ENCODE measurements at regions not wholly inside any gene's neighbourhood (a gene's known extent, or its start where the extent isn't known, plus 50 kb on each side); places are given as distances from the start of the nearest gene placed in this dataset.

DNA sequence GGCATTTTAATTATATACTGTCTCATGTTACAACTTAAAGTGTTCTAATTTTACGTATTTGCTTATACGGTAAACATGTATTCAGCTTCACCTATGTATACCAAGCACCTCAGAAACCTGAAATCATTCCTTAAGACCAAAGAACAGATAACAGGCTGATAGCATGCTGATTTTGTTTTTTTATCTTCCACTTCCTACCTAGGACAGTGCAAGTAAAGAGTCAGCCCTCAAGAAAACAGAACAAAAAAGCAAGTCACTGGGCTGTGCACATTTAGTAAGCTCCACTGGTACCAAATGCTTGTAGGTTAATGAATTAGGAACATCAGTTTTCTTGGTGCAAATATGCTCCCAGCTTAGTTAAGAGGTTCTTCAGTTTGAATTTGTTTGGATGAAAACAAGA, 611.3 kb downstream of the VRK1 start:
- Histone ChIP-seq H3K27me3 (ENCODE audit: low read depth, low read length) (peaks cover 21% of the 10 kb centered on the region), H3K27ac (ENCODE audit: low read length) (no peak overlapping the region), H3K9me3 (ENCODE audit: control insufficient read depth in 1 of 2, low read length in 2 of 2) (no peaks in the 10 kb centered on the region), H3K4me1 (ENCODE audit: control insufficient read depth in 1 of 2, insufficient read depth in 2 of 2, low read length in 2 of 2) (peaks cover 0 to 8% of the 10 kb centered on the region in 2 donors), H3K36me3 (ENCODE audit: control insufficient read depth in 1 of 2, insufficient read depth in 2 of 2, low read length in 2 of 2) (no peaks in the 10 kb centered on the region), H3K4me3 (ENCODE audit: low read depth in 1 of 2, low read length in 2 of 2) (no peak overlapping the region)

DNA sequence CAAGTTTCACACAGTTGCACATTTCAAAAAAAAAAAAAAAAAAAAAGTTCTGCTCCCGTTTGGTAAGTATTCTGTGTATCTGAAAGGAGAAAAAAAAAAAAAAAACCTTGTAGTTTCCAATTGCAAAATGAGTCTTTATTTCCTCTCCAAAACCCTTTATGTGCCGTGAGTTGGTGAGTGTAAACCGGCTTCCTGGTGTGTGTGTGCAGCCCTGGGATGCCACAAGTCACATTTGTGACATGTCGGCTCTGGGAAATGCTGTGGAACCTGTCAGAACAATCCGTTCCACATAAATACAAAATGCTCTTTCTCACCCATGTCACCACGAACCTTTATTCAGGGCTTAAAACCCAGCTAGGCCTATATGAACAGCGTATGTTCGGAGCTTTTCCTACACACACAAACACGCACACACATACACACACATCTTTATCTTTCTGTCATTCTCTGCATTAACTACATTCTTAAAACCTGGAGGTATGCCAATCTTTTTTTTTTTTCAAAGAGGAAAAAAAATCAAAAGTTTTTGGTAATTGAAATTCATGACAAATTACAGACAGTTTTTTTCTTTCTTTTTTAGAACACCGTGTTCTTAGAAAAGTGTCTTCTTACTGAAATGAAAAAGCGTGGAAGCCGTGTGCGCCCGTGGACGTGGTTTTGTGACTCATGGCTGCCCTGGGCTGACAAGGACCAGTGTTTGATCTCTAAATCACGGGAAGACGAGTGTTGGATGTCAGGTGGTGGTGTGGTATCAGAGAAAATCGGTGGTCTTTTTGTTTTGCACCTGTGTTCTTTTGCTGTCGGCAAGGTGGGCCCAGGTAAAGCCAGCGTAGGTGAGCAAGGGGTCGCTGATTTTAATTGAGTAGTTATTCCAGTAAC, 612.0 kb downstream of the VRK1 start:
- no peak overlapping the region for H3K4me3 ChIP-seq (ENCODE audit: low read depth in 1 of 2, low read length in 2 of 2)
- H3K4me1 ChIP-seq (ENCODE audit: control insufficient read depth in 1 of 2, insufficient read depth in 2 of 2, low read length in 2 of 2) = peaks cover 0 to 11% of the 10 kb centered on the region in 2 donors
- H3K9me3 ChIP-seq (ENCODE audit: control insufficient read depth in 1 of 2, low read length in 2 of 2) = no peaks in the 10 kb centered on the region
- H3K27me3 ChIP-seq (ENCODE audit: low read depth, low read length) = peaks cover 27% of the 10 kb centered on the region
- no peak overlapping the region for H3K27ac ChIP-seq (ENCODE audit: low read length)
- H3K36me3 ChIP-seq (ENCODE audit: control insufficient read depth in 1 of 2, insufficient read depth in 2 of 2, low read length in 2 of 2) = no peaks in the 10 kb centered on the region

DNA sequence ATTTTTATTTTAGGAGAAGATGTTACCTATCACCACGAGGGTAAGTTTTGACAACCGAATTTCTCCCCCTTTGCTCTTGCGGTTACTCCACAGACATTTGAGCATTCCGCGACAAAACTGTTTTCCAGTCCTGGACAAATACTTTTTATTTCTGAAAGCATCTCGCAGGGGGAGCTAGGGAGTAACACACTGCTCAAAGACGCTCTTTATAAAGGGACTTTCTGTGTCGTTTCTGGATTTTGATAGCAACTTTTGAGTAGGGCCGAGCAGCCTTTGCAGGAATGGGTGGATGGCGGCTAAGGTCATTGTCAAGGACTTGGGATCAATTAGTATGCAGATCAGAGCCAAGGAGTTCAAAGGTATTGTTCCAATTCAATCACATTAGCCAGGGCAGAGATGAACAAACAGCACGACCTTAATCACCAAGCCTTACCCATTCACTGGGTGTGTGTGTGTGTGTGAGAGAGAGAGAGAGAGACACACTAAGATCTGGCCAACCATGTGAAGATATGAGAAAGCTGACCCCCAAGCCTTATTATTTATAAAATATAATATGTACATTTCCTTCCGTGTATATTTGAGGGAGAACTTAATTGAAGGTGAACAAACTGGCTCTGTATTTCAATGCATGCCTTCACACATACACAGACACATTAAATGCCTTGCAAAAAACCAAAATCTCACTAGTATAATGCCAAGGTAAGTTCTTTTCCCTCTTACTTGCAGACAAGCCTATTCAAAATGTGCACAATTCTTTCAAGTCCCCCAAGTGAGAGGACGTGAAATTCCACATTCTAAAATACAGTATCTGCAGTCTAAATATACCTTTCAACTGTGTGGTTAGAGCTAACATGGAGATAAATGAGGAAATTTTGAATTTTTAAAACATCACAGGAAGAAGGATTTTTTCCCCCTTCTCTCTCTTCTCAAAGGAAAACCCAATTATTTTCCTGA, 613.8 kb downstream of the VRK1 start:
- H3K9me3 ChIP-seq (ENCODE audit: control insufficient read depth in 1 of 2, low read length in 2 of 2) = no peaks in the 10 kb centered on the region
- H3K4me1 ChIP-seq (ENCODE audit: control insufficient read depth in 1 of 2, insufficient read depth in 2 of 2, low read length in 2 of 2) = peaks cover 0 to 11% of the 10 kb centered on the region in 2 donors
- no peak overlapping the region for H3K27ac ChIP-seq (ENCODE audit: low read length)
- no peaks in the 10 kb centered on the region for H3K36me3 ChIP-seq (ENCODE audit: control insufficient read depth in 1 of 2, insufficient read depth in 2 of 2, low read length in 2 of 2)
- H3K4me3 ChIP-seq (ENCODE audit: low read depth in 1 of 2, low read length in 2 of 2) = no peak overlapping the region
- peaks cover 35% of the 10 kb centered on the region for H3K27me3 ChIP-seq (ENCODE audit: low read depth, low read length)

DNA sequence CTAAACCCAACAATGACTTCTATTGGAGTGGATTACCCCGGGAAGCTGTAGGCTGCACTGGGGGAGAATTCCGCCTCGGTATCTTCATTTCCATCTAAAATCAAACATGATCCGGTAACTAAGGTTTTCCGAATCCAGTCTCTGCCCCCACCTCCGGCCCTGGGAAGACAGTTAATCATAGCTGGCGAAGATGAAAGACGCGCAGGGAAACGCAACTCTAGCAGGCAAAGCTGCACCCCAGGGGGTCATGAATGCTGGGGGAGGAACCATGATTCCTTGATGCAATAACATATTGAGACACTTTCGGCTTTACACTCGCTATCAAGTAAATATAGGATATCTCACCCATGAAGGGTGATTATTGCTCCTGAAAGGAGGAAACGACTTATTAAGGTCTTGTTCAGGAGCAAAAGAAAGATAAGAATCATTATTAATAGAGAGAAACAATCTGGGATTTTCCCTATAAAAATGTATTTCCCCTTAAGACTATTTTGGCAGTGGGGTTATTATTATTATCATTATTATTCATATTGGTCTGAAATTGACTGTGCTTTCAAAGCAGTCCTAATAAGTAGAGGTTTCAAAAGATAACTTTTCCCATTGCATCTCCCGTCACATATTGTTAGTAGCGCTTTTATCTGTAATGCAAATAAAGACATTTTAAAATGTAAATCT, 614.9 kb downstream of the VRK1 start:
- H3K9me3 ChIP-seq (ENCODE audit: control insufficient read depth in 1 of 2, low read length in 2 of 2) = no peaks in the 10 kb centered on the region
- no peak overlapping the region for H3K27ac ChIP-seq (ENCODE audit: low read length)
- H3K27me3 ChIP-seq (ENCODE audit: low read depth, low read length) = peaks cover 35% of the 10 kb centered on the region
- peaks cover 0 to 11% of the 10 kb centered on the region in 2 donors for H3K4me1 ChIP-seq (ENCODE audit: control insufficient read depth in 1 of 2, insufficient read depth in 2 of 2, low read length in 2 of 2)
- no peaks in the 10 kb centered on the region for H3K36me3 ChIP-seq (ENCODE audit: control insufficient read depth in 1 of 2, insufficient read depth in 2 of 2, low read length in 2 of 2)
- no peak overlapping the region for H3K4me3 ChIP-seq (ENCODE audit: low read depth in 1 of 2, low read length in 2 of 2)

DNA sequence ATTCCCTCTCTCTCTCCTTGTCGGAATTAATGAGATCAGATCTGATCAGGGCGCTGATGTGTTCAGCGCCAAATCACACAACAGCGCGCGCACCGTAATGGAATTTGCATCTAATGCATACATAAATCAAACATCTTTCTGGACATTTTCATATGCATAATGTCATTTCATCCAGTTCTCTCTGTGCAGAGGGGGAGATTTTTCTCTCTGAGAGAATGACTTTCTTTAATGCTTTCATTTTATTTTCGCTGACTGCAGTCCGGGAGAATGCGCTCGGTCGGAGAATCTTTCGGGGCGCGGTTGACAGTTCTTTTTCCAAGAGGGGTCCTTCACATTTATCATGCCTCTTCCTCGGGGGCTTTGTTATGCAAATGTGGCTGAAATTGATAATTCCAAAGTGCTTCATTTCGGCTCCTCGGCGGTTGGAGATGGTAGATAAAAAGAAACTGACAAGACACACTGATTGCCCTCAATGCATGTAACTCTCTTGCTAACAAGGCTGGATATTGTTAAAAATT, 615.9 kb downstream of the VRK1 start:
- Histone ChIP-seq H3K4me3 (ENCODE audit: low read depth in 1 of 2, low read length in 2 of 2) (peak overlapping the region; percentile 35 to 43), H3K9me3 (ENCODE audit: control insufficient read depth in 1 of 2, low read length in 2 of 2) (no peaks in the 10 kb centered on the region), H3K4me1 (ENCODE audit: control insufficient read depth in 1 of 2, insufficient read depth in 2 of 2, low read length in 2 of 2) (peaks cover 0 to 11% of the 10 kb centered on the region in 2 donors), H3K27me3 (ENCODE audit: low read depth, low read length) (peaks cover 35% of the 10 kb centered on the region), H3K27ac (ENCODE audit: low read length) (no peak overlapping the region), H3K36me3 (ENCODE audit: control insufficient read depth in 1 of 2, insufficient read depth in 2 of 2, low read length in 2 of 2) (no peaks in the 10 kb centered on the region)

DNA sequence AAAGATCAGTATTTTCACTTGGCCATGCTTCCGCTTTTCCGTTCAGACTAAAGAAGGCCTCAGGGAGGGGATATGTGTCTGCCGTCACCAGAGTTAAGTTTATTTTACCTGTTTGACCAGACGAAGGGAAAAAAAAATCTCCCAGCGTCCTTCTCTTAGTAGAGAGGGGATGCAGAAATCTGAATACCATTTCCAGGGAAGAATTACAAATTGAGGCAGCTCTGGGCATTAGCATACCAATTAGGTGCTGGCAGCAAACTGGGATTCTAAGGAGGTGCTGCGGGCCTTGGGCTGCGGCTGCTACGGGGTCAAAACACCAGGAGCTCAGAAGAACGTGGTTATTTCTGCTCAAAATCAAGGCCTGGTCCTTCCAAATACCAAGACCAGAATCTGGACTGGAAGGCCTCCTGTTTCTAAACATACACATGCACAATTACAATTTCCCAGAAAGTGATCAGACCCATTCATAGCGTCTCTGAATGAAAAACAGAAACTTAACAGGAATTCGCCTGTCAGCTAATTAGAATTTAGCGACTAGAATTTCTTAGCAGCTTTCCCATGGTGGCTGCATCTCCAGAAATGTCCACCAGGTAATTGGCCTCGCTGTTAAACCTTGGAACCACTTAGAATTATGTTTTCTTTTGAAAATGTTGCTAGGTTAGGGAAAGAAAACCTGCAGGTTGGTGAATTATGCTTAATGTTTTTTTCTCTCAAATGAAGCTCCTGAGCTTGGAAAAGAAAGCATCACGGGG, 617.0 kb downstream of the VRK1 start:
- Histone ChIP-seq H3K4me1 (ENCODE audit: control insufficient read depth in 1 of 2, insufficient read depth in 2 of 2, low read length in 2 of 2) (peaks cover 0 to 11% of the 10 kb centered on the region in 2 donors), H3K36me3 (ENCODE audit: control insufficient read depth in 1 of 2, insufficient read depth in 2 of 2, low read length in 2 of 2) (no peaks in the 10 kb centered on the region), H3K27ac (ENCODE audit: low read length) (no peak overlapping the region), H3K27me3 (ENCODE audit: low read depth, low read length) (peaks cover 35% of the 10 kb centered on the region), H3K4me3 (ENCODE audit: low read depth in 1 of 2, low read length in 2 of 2) (no peak overlapping the region), H3K9me3 (ENCODE audit: control insufficient read depth in 1 of 2, low read length in 2 of 2) (no peaks in the 10 kb centered on the region)

DNA sequence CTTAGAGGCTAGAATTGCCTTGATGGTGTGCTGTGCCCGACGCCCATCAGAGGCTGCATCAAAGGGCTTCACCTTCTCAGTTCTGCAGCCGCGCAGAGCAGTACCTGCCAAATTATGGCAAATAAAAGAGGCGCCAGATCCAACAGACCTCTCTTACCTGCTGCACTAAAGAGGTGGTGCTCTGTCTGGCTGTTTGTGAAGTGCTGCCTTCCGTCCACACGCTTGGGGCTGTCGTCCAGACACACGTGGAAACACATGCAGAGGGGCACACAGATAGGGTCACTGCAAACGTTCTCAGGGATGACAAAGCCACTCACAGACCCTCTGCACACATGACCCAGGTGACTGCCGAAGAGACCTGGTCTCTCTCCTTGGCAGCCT, 617.5 kb downstream of the VRK1 start:
- no peak overlapping the region for H3K4me3 ChIP-seq (ENCODE audit: low read depth in 1 of 2, low read length in 2 of 2)
- H3K27me3 ChIP-seq (ENCODE audit: low read depth, low read length) = peaks cover 35% of the 10 kb centered on the region
- H3K36me3 ChIP-seq (ENCODE audit: control insufficient read depth in 1 of 2, insufficient read depth in 2 of 2, low read length in 2 of 2) = no peaks in the 10 kb centered on the region
- no peak overlapping the region for H3K27ac ChIP-seq (ENCODE audit: low read length)
- peaks cover 0 to 11% of the 10 kb centered on the region in 2 donors for H3K4me1 ChIP-seq (ENCODE audit: control insufficient read depth in 1 of 2, insufficient read depth in 2 of 2, low read length in 2 of 2)
- no peaks in the 10 kb centered on the region for H3K9me3 ChIP-seq (ENCODE audit: control insufficient read depth in 1 of 2, low read length in 2 of 2)

DNA sequence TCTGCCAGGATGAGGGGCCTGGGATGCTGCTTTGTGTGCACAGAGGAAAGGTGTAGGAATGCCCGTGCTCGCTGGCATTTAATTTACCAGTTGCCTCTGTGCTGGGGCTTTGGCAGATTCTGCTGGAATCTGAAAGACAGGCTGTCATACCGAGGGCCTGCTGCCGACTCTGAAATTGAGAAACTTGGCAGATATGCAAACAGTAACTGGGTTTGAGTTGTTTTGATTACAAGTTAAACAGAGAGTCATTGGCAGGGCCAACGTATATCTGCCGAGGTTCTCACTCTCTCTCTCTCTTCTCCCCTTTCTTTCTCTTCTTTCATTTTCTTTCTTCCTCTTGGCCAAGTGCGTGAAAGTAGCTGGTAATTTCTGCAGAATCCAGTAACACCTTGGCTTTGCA, 618.7 kb downstream of the VRK1 start:
- Histone ChIP-seq H3K27ac (ENCODE audit: low read length) (no peak overlapping the region), H3K27me3 (ENCODE audit: low read depth, low read length) (peaks cover 35% of the 10 kb centered on the region), H3K4me3 (ENCODE audit: low read depth in 1 of 2, low read length in 2 of 2) (no peak overlapping the region), H3K36me3 (ENCODE audit: control insufficient read depth in 1 of 2, insufficient read depth in 2 of 2, low read length in 2 of 2) (no peaks in the 10 kb centered on the region), H3K4me1 (ENCODE audit: control insufficient read depth in 1 of 2, insufficient read depth in 2 of 2, low read length in 2 of 2) (peaks cover 0 to 11% of the 10 kb centered on the region in 2 donors), H3K9me3 (ENCODE audit: control insufficient read depth in 1 of 2, low read length in 2 of 2) (no peaks in the 10 kb centered on the region)

DNA sequence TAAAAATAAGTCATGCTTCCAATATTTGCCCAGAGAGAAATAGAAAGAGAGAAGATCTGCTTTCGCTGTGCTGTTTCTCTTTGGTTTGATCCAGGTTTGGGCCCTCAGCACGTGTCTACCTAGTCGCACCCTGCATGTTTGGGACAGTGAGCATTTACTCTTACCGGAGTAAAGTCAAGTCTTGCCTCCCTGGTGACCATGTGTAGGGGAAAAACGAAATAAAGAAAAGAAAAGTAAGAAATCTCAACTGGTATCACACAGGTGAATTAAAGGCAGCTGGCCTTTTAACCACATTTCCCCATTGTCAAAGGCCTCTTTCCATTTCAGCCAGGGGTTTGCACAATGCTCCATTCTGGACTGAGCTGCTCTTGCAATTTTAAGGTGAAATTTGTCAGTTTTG, 619.4 kb downstream of the VRK1 start:
- Histone ChIP-seq H3K36me3 (ENCODE audit: control insufficient read depth in 1 of 2, insufficient read depth in 2 of 2, low read length in 2 of 2) (no peaks in the 10 kb centered on the region), H3K27ac (ENCODE audit: low read length) (no peak overlapping the region), H3K9me3 (ENCODE audit: control insufficient read depth in 1 of 2, low read length in 2 of 2) (no peaks in the 10 kb centered on the region), H3K4me1 (ENCODE audit: control insufficient read depth in 1 of 2, insufficient read depth in 2 of 2, low read length in 2 of 2) (peaks cover 0 to 11% of the 10 kb centered on the region in 2 donors), H3K4me3 (ENCODE audit: low read depth in 1 of 2, low read length in 2 of 2) (no peak overlapping the region), H3K27me3 (ENCODE audit: low read depth, low read length) (peaks cover 33% of the 10 kb centered on the region)

DNA sequence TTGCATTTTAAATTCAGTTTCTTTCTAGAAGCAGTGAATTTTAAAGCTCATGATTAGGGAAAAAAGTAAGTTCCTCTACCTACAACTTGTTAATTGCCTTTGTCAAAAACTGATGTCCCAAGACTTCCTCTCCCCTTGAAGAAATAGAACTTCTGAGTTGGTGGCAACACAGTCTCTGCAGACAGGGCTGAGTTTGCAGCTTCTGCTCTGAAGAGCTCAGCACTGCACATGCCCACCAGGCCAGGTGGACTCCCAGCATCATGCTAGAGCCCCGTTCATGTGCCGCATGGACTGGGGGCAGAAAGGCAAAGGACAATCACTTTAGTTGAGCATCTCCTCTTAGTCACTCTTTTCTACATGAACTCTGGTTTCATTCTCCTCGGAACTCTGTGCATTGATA, 620.1 kb downstream of the VRK1 start:
- Histone ChIP-seq H3K4me1 (ENCODE audit: control insufficient read depth in 1 of 2, insufficient read depth in 2 of 2, low read length in 2 of 2) (peaks cover 0 to 11% of the 10 kb centered on the region in 2 donors), H3K27ac (ENCODE audit: low read length) (no peak overlapping the region), H3K27me3 (ENCODE audit: low read depth, low read length) (peaks cover 26% of the 10 kb centered on the region), H3K36me3 (ENCODE audit: control insufficient read depth in 1 of 2, insufficient read depth in 2 of 2, low read length in 2 of 2) (no peaks in the 10 kb centered on the region), H3K4me3 (ENCODE audit: low read depth in 1 of 2, low read length in 2 of 2) (no peak overlapping the region), H3K9me3 (ENCODE audit: control insufficient read depth in 1 of 2, low read length in 2 of 2) (no peaks in the 10 kb centered on the region)

All from muscle layer of duodenum (tissue), 2 donors.